ENCODE measurements at regions not wholly inside any gene's neighbourhood (a gene's known extent, or its start where the extent isn't known, plus 50 kb on each side); places are given as distances from the start of the nearest gene placed in this dataset.
"Not testable (repeated sequence)": the region's sequence is repeated elsewhere in the genome, so short reads cannot be mapped to it uniquely, and the experiment has no call there.

DNA sequence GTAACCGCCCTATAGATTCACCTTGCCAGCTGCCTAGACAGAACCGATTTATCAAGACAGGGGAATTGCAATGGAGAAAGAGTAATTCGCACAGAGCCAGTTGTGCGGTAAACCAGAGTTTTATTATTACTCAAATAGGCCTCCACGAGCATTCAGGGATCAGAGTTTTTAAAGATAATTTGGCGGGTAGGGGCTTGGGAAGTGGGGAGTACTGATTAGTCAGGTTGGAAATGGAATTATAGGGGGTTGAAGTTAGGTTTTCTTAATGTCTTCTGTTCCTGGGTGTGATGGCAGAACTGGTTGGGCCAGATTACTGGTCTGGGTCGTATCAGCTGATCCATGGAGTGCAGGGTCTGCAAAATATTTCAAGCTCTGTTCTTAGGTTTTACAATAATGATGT, 756.9 kb upstream of the ADGRB3 start:
- not testable (repeated sequence) for TF ChIP-seq NR4A1 (CRISPR knock-in tag; IDR thresholded peaks at IDR 0.05); NR4A1 (tag; IDR thresholded peaks at IDR 0.05); JUND (IDR thresholded peaks at IDR 0.05; ENCODE audit: borderline replicate concordance, low read depth, low read length); JUND (tag; IDR thresholded peaks at IDR 0.05; ENCODE audit: borderline replicate concordance, low read depth, low read length)

All from K562 (cell line).